Endodermal cell (in vitro differentiated cells): ENCODE measurements at regions not wholly inside any gene's neighbourhood (a gene's known extent, or its start where the extent isn't known, plus 50 kb on each side); places are given as distances from the start of the nearest gene placed in this dataset.

Source experiments
- DNase-seq: peaks from one replicate; pipeline ENCODE4 v3.0.0-alpha.2; 2017
- H3K27ac ChIP-seq: 2 replicates; pipeline ENCODE4 v1.5.1; 2013; ENCODE audit warnings: mild to moderate bottlenecking, low read depth, low read length, moderate library complexity
- H3K27me3 ChIP-seq: 2 replicates; pipeline ENCODE4 v1.6.1; 2013; ENCODE audit warnings: mild to moderate bottlenecking, low read length, moderate library complexity; ENCODE audit not compliant: insufficient read depth, control insufficient read depth, poor library complexity, severe bottlenecking
- H3K36me3 ChIP-seq: 2 replicates; pipeline ENCODE4 v1.7.0; 2013; ENCODE audit warnings: mild to moderate bottlenecking, low read length, moderate library complexity; ENCODE audit not compliant: control insufficient read depth, insufficient read depth
- H3K4me1 ChIP-seq: one replicate; pipeline ENCODE4 v1.7.0; 2013; ENCODE audit warnings: low read length; ENCODE audit not compliant: control insufficient read depth, insufficient read depth
- H3K4me3 ChIP-seq: 2 replicates; pipeline ENCODE4 v1.5.1; 2013; ENCODE audit warnings: mild to moderate bottlenecking, low read length, moderate library complexity
- H3K9ac ChIP-seq: 2 replicates; pipeline ENCODE4 v1.6.1; 2013; ENCODE audit warnings: mild to moderate bottlenecking, low read length, moderate library complexity; ENCODE audit not compliant: poor library complexity, severe bottlenecking; ENCODE audit errors: extremely low read depth
- H3K9me3 ChIP-seq: 2 replicates; pipeline ENCODE4 v1.6.1; 2013; ENCODE audit warnings: mild to moderate bottlenecking, low read length, moderate library complexity; ENCODE audit not compliant: control insufficient read depth
- H3K27ac Mint-ChIP-seq: 2 replicates; pipeline ENCODE4 v1.8.0; 2020; ENCODE audit warnings: mixed read lengths
- H3K27me3 Mint-ChIP-seq: 2 replicates; pipeline ENCODE4 v1.8.0; 2021; ENCODE audit warnings: mild to moderate bottlenecking, mixed read lengths; ENCODE audit not compliant: insufficient read depth
- H3K36me3 Mint-ChIP-seq: 2 replicates; pipeline ENCODE4 v1.8.0; 2020; ENCODE audit warnings: low read depth, mixed read lengths
- H3K4me1 Mint-ChIP-seq: 2 replicates; pipeline ENCODE4 v1.8.0; 2020; ENCODE audit warnings: mixed read lengths
- H3K4me3 Mint-ChIP-seq: 2 replicates; pipeline ENCODE4 v1.8.0; 2020; ENCODE audit warnings: mild to moderate bottlenecking, moderate library complexity, mixed read lengths
- H3K9me3 Mint-ChIP-seq: 2 replicates; pipeline ENCODE4 v1.8.0; 2020; ENCODE audit warnings: mild to moderate bottlenecking, mixed read lengths
- WGBS, 2 experiments: methylation state at CpG; one replicate each; pipeline versions ENCODE4 v1.1.5 to v1.1.7; 2013; ENCODE audit warnings: missing lambda C conversion rate in 2 of 2, mixed read lengths in 1 of 2; ENCODE audit not compliant: insufficient coverage in 1 of 2, insufficient read length in 1 of 2; 5-methylcytosine and 5-hydroxymethylcytosine counted together
- TF ChIP-seq, protein P1 (sequence below): fragments of 200-600 bp; sonication (generic); conservative IDR thresholded peaks from 2 replicates; pipeline ENCODE4 v1.5.0; 2021; ENCODE audit warnings: antibody characterized with exemption, mild to moderate bottlenecking

DNA sequence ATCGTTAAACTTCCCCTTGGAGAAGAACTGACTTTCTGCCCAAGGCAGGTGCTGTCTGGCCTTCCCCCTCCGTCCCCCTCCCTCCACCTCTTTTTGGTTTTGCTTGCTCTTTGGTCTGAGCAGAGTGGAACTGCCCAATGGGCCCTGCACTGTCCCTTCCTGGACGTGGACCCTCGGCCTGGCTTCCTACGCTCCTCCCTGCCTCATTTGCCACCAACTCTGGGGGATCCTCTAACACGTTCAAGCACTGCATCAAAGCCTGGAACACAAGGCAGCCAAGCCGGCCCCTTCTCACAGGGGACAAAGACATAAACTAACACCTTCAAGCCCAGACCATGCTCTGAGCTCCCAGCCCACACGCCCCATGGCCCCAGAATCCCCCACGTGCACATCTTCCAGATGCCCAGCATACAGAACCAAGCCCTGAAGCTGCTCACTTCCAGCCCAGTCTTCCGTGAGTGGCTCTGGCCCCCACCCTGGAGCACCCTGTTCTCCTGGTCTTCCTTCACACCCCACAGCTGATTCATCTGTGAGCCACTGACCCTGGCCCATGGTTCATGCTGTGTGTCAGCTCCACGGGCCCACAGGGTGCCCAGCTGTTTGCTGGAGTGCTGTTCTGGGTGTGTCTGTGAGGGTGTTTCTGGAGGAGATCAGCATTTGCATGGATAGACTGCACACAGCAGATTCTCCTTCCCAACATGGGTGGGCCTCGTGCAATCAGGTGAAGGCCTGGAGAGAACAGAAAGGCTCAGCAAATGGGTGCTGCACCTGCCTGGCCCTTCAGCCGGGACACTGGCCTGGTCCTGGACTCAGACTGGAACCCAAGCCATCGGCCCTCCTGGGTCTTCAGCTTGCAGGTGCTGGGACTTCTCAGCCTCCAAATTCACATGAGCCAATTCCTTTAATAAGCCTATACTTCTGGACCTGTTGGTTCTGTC lies 247.1 kb upstream of the SALL3 start:
- Mint-ChIP-seq H3K9me3 (no peaks in the 10 kb centered on the region), H3K36me3 (no peaks in the 10 kb centered on the region), H3K4me1 (peaks cover 2% of the 10 kb centered on the region), H3K4me3 (no peak overlapping the region), H3K27me3 (no peaks in the 10 kb centered on the region), H3K27ac (no peak overlapping the region)
- Histone ChIP-seq H3K4me1 (no peaks in the 10 kb centered on the region), H3K9ac (no peak overlapping the region), H3K36me3 (no peaks in the 10 kb centered on the region), H3K27ac (no peak overlapping the region), H3K4me3 (no peak overlapping the region), H3K27me3 (no peaks in the 10 kb centered on the region), H3K9me3 (no peaks in the 10 kb centered on the region)
- peak; percentile 31 for DNase-seq
- 86 to 91% methylated on average over 12 to 14 of the region's 14 CpGs for WGBS, 2 experiments
- TF ChIP-seq, protein P1, sequence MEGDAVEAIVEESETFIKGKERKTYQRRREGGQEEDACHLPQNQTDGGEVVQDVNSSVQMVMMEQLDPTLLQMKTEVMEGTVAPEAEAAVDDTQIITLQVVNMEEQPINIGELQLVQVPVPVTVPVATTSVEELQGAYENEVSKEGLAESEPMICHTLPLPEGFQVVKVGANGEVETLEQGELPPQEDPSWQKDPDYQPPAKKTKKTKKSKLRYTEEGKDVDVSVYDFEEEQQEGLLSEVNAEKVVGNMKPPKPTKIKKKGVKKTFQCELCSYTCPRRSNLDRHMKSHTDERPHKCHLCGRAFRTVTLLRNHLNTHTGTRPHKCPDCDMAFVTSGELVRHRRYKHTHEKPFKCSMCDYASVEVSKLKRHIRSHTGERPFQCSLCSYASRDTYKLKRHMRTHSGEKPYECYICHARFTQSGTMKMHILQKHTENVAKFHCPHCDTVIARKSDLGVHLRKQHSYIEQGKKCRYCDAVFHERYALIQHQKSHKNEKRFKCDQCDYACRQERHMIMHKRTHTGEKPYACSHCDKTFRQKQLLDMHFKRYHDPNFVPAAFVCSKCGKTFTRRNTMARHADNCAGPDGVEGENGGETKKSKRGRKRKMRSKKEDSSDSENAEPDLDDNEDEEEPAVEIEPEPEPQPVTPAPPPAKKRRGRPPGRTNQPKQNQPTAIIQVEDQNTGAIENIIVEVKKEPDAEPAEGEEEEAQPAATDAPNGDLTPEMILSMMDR, result no peak

DNA sequence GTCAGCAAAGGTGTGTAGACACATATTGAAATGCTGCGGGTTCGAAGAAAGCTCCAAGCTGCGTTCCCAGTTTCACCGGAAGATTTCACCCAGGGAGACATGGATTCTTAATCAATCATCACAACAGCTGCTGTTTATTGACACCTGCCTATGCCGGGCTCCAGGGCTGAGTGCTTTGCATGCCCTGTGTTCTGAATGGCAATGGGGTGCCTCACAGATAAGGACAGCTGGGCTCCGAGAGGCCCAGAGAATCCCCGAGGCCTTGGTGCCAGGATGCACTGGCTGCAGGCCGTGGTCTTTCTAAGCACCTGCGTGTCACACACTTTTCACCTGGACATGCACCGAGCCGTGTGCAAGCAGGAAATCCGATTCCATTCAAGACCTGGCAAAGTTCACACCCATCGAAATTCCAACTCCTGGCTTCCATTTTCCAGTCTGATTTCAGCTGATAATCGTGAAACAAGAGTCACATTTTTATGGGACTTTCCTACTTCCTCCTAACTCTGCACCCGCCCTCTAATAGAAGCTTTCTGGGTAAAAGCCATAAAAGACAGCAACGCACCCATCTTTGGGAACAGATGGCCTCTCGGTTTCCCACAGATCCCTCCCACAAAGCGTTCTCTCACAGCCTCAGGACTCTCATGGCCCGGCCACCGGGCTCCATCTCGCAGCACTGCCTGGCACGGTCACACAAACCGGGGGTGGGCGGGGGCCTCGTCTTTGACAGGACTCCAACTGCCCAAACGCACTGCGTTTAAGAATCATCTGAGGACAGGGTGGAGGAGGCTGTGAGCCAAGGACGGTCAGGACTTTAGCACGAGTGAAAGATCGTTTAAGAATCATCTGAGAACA lies 245.6 kb upstream of the SALL3 start:
- Mint-ChIP-seq H3K27me3 (no peaks in the 10 kb centered on the region), H3K4me3 (no peak overlapping the region), H3K27ac (no peak overlapping the region), H3K4me1 (peaks cover 2% of the 10 kb centered on the region), H3K36me3 (no peaks in the 10 kb centered on the region), H3K9me3 (no peaks in the 10 kb centered on the region)
- TF ChIP-seq, protein P1, result no peak
- H3K9me3 ChIP-seq, result no peaks in the 10 kb centered on the region
- no peaks in the 10 kb centered on the region for H3K4me1 ChIP-seq
- no peaks in the 10 kb centered on the region for H3K36me3 ChIP-seq
- no peak overlapping the region for H3K27ac ChIP-seq
- 90 to 98% methylated on average over 25 to 30 of the region's 30 CpGs for WGBS, 2 experiments
- no peaks in the 10 kb centered on the region for H3K27me3 ChIP-seq
- DNase-seq, result peak; percentile 26
- H3K9ac ChIP-seq, result no peak overlapping the region
- no peak overlapping the region for H3K4me3 ChIP-seq

DNA sequence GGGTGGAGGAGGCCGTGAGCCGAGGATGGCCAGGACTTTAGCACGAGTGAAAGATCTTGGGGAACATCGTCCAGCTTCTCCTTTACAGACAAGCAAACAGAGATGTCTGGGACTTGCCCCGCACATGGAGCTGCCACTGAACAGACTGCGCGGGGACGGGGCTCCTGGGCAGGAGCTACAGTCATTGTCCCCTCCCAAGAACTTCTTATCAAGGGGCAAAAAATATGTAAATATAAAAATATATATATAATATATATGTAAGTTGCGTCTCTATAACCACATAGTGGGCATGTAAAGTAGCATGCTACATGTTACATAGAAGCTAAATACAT lies 245.0 kb upstream of the SALL3 start:
- WGBS, 2 experiments, result 94 to 100% methylated on average over 4 to 9 of the region's 9 CpGs
- no peak overlapping the region for H3K9ac ChIP-seq

More for the DNA sequence above, 245.0 kb upstream of the SALL3 start:
- DNase-seq, result no peak
- H3K4me1 ChIP-seq, result no peaks in the 10 kb centered on the region
- no peaks in the 10 kb centered on the region for H3K36me3 Mint-ChIP-seq
- H3K4me1 Mint-ChIP-seq, result peaks cover 2% of the 10 kb centered on the region
- H3K27ac Mint-ChIP-seq, result no peak overlapping the region
- H3K27ac ChIP-seq, result no peak overlapping the region
- H3K4me3 Mint-ChIP-seq, result no peak overlapping the region
- H3K36me3 ChIP-seq, result no peaks in the 10 kb centered on the region
- no peak overlapping the region for H3K4me3 ChIP-seq
- H3K27me3 Mint-ChIP-seq, result no peaks in the 10 kb centered on the region
- H3K9me3 ChIP-seq, result no peaks in the 10 kb centered on the region
- TF ChIP-seq, protein P1, result no peak
- H3K9me3 Mint-ChIP-seq, result no peaks in the 10 kb centered on the region
- no peaks in the 10 kb centered on the region for H3K27me3 ChIP-seq
